ENCODE measurements at regions not wholly inside any gene's neighbourhood (a gene's known extent, or its start where the extent isn't known, plus 50 kb on each side); places are given as distances from the start of the nearest gene placed in this dataset.
"Not testable (repeated sequence)": the region's sequence is repeated elsewhere in the genome, so short reads cannot be mapped to it uniquely, and the experiment has no call there.

DNA sequence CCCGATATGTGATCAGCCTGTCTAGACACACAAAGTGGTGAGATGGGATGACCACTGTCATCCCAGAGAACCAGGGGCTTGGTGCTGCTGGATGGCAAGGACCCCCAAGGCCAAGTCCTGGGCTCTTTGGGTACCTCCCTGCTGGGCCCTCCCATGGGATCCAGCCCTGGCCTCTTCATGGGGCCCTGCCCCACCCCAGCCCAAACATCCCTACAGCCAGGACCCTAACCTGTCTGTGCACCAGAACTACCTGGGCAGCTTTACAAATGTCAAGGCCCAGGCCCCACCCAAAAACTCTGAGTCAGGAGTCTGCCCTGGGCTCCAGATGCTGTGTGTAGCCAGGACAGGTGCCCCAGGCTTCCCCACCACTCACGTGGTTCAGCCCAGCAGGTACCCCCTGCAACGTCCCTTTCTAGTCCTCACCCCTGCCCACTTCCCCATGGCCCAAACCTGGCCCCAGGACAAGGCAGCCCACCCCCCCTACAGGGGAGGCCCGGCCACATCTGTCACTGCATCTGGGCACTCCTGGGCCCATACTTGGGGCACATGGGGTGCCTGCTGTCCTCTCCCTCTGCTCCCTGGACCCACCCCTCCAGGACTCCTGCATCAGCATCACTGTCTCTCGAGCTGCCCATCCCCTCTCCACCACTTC lies 233.5 kb downstream of the TUBA3C start:
- DNase-seq = peak; percentile 25

GRCh38 chr13:18947376-18947977 lies 234.1 kb downstream of the TUBA3C start:
- peak; percentile 14 for DNase-seq

- peak; percentile 36 for DNase-seq
These were observed 234.9 kb downstream of the TUBA3C start for GRCh38 chr13:18946738-18947137.

DNA sequence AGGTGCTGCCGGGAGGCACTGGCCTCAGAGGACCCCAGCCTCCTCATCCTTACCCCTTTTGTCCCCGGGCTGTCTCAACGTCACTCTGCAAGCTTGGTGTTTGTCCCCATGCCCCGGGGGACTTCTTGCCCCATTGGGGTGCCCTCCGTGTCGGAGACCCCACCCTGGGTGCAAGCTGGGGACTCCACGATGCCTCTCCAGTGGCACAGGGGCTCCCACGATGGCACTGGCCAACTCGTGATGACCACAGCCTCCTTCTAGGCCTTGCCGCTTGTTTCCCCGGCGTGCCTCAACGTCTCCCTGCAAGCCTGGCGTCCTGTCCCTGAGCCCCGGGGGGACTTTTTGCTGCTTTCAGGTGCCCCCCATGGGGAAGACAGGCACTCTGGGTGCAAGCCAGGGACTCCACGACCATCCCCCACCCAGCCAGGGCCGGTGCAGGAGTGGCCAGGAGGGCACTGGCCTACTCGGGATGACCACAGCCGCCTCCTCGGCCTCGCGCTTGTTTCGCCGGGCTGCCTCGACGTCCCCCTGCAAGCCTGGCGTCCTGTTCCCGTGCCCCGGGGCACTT lies 237.0 kb downstream of the TUBA3C start:
- peak; percentile 34 for DNase-seq

- DNase-seq = peak; percentile 34
These were observed 237.8 kb downstream of the TUBA3C start for GRCh38 chr13:18943721-18944391.

- DNase-seq = no peak
These were observed 238.4 kb downstream of the TUBA3C start for GRCh38 chr13:18943273-18943672.

GRCh38 chr13:18936104-18936503 lies 245.5 kb downstream of the TUBA3C start:
- no peak for DNase-seq

DNA sequence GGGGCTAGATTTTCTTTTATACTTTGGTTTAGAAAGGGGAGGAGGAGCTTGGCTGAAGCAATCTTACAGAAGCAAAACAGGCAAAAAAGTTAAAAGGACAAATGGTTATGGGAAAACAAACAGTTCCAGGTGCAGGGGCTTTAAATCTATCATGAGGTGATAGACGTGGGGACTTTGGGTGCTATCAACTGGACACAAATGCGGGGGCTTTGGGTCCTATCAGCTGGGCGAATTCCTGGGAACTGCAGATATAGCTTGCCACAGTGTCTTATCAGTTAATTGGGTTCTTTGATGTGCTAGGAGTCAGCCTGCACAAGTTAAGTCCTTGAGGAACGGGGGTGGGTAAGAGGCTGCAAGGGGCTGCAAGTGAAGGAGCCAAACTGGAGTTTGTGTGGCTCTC lies 260.6 kb downstream of the TUBA3C start:
- no peak for DNase-seq

GRCh38 chr13:18905096-18905495 lies 276.5 kb downstream of the TUBA3C start:
- not testable (repeated sequence) for DNase-seq

DNA sequence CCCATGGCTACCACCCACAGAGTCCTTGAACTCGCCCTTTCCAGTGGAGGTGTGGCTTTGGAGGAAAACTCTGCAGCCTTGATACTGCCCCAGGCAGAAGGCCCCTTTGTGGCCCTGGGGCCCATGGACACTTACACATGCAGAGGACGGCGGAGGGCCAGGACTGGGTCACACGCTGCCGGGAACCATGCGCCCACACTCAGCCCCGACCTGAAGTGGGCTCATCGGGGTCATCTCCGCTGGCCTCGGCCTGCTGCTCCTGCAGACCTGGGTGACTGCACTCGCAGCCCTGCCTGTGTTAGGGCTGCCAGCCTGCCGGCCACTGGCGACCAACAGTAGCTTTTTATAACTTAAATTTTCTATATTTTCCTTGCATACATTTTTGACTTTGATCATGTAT lies 286.2 kb downstream of the TUBA3C start:
- not testable (repeated sequence) for DNase-seq

DNA sequence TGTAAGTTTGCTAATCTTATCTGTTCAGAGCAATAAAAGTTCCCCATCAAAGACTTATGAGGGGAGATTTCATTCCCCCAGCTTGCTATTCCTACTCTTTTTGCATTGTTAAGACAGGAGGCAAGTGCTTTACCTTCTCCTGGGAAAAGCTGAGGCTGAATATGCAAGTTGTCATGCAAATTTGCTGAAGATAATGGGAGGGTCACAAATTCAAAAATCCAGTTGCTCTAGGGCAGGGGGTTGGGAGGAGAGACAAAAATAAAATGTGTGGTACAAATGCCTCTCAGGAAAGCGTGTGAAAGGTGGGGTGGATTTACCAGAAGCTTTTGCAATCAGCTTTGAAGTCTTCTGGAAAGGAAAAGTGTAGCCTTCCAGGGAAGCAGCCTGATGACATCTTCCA lies 290.4 kb downstream of the TUBA3C start:
- DNase-seq = not testable (repeated sequence)

DNA sequence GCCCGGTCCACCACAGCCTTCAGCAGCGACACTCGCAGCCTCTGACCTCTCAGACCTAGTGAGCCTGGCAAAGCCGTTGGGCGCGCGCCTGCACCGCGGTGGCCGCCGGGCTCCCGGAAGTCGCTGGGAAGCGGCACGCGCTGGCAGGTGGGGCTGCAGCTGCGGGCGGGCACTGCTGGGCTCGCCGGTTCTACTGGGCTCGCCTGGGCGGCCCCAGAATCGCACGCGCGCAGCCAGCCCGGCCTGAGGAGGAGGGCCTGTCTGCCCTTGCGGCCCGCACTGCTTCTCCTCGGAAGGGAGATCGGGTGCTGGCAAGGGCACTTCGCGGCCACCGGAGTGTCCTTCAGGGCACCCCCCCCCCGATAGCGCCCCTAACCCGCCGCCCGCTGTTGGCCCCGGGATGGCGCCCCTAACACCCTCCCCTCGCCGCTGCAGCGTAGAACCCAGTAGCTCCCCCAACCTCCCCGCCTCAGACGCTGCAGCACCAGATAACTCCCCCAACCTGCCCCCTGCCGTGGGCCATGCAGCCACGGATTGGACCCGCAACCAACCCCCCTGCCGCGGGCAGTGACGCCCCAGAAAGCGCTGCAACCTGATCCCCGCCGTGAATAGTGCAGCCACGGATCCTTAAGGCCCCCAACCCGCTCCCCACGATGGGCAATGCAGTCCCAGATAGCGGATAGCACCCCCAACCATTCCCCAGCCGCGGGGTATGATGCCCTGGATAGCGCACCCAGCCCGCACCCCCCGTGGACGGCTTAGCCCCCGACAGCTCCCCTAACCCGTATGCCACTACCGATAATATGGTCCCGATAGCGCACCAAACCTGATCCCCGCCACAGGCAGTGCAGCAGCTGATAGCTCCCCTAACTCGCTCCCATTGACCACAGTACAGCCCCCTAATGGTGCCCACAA lies 306.5 kb downstream of the TUBA3C start:
- not testable (repeated sequence) for DNase-seq

DNA sequence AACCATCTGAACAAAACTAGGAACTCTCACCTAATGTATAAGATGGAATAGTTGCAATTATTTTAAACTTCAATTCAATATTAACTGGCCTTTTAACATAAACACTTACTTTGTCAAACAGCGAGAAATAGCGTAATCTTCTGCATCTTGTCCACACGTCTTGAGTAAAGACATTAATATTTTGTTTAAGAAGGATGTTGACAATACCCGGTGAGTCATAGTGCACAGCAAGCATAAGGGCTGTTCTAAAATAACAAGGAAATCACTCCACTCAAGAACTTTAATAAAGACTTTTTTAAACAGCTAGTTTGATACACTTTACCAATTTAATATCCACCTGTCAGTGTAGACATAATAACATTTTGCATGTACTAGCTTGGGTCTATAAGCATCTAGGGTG lies 311.1 kb downstream of the TUBA3C start:
- DNase-seq = not testable (repeated sequence)

DNA sequence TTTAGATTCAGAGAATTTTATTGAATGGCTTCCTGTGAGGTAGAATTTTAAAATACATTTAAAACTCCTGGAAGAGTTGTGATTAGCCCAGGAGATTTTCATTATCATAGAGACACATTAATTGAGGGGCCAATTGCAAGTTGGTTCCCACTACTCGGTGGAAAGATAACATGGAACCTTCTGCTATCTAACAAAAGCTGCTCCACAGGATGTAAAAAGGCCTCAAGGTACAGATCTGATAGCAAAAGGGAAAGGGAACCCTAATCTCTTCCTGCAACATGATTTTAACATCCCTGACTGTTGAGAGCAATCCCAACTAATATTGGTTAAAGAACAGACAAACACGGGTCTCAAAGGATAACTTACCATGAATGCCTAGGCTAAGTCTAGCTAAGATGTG lies 312.3 kb downstream of the TUBA3C start:
- DNase-seq = not testable (repeated sequence)

DNA sequence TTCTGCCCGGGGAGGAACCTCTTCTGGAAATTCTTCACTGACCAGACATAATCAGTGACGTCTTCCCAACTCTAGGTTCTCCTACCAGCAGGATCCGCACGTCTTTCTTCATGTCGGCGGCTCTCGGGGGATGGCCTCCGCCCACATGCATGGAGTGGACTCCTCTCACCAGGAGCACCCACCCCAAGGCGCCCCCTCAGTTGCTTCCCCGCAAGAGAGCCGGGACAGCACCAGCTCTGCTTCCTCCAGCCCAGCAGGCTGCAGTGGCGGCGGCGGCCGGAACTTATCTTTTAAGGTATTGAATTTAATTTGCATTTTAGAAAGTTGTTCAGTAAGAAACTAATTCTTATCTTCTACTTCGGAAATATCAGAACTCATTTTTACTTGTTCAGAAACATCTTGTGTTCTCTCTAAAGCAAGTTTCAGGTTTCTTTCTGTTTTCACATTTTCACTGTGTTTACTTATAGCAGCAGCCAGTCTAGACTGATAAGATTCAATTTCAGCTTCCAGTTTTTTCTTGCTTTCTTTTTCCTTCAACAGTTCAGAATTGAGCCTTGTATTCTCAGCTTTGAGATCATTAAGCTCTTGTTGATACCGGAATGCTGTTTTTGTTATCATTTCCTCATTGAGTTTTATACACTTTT lies 343.5 kb downstream of the TUBA3C start:
- DNase-seq = not testable (repeated sequence)

DNA sequence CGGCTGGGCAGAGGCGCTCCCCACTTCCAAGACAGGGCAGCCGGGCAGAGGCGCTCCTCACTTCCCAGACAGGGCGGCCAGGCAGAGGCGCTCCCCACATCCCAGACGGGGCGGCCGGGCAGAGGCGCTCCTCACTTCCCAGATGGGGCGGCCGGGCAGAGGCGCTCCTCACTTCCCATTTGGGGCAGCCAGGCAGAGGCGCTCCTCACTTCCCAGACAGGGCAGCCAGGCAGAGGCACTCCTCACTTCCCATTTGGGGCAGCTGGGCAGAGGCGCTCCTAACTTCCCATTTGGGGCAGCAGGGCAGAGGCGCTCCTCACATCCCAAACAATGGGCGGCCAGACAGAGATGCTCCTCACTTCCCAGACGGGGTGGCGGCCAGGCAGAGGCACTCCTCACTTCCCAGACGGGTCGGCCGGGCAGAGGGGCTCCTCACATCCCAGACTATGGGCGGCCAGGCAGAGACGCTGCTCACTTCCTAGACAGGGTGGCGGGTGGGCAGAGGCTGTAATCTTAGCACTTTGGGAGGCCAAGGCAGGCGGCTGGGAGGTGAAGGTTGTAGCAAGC lies 344.4 kb downstream of the TUBA3C start:
- not testable (repeated sequence) for DNase-seq

GRCh38 chr13:18836371-18837178 lies 345.0 kb downstream of the TUBA3C start:
- not testable (repeated sequence) for DNase-seq

- not testable (repeated sequence) for DNase-seq
These were observed 345.9 kb downstream of the TUBA3C start for GRCh38 chr13:18835754-18836153.

GRCh38 chr13:18824678-18825077 lies 356.9 kb downstream of the TUBA3C start:
- DNase-seq = not testable (repeated sequence)

GRCh38 chr13:18822655-18823639 lies 358.7 kb downstream of the TUBA3C start:
- DNase-seq = not testable (repeated sequence)

Measured in islet precursor cell (in vitro differentiated cells).